ENCODE measurements at regions not wholly inside any gene's neighbourhood (a gene's known extent, or its start where the extent isn't known, plus 50 kb on each side); places are given as distances from the start of the nearest gene placed in this dataset.

DNA sequence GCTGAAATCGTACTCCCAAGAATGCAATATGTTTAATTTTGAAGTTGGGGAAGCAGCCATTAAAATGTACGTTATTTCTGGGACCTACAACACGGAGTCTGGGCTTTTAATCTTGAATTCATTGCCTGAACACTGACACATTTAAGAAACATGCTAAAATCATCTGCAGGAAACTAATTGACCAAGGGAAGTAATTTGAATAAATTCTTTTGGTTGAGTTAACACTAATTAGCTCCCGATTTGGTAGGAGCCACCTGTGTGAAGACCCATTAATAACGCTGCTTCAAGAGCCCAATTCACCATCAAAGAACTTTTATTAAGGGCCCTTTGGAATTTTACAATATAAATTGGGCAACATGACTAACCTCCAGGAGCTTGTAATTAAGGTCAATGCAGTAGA lies 309.2 kb downstream of the RAB28 start:
- TF ChIP-seq RCOR1 (IDR thresholded peaks at IDR 0.05; ENCODE audit: low read depth, low read length) (no peak), EHF (CRISPR knock-in tag; IDR thresholded peaks at IDR 0.05) (no peak)
- Histone ChIP-seq H3K27ac (no peak overlapping the region), H3K4me2 (no peak overlapping the region), H3K4me3 (no peak overlapping the region), H3K9me3 (no peaks in the 10 kb centered on the region), H3K4me1 (no peaks in the 10 kb centered on the region)
- no peak for ATAC-seq
- CTCF ChIA-PET = no interaction called here
- no peak for DNase-seq (ENCODE audit: low read depth in 1 of 2, low spot score in 1 of 2)
- FAIRE-seq = no peak
- POLR2A ChIA-PET = no interaction called here
- WGBS (ENCODE audit: missing lambda C conversion rate) = 23% methylated on average over 5 of the region's 5 CpGs

DNA sequence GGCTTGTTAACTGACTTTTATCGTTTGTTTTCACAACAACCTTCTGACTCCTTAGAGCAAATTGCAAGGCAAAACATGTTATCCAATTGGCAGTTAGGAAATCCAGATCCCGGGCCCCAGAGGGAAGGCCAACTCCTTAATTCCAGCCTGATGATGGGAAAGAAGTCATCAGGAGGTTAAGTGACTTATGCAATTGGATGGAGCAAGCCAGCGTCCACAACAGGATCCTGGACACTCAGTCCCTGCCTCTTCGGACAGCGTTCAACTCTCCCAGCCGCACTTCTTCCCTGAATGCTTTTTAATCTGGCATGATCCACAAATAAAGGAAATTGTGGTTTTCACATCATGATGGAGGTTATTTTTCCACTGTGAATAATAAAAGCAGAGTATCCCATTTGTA lies 310.1 kb downstream of the RAB28 start:
- H3K4me3 ChIP-seq = no peak overlapping the region
- H3K9me3 ChIP-seq = no peaks in the 10 kb centered on the region
- no peak overlapping the region for H3K27ac ChIP-seq
- WGBS (ENCODE audit: missing lambda C conversion rate) = 43% methylated on average over 6 of the region's 6 CpGs
- ATAC-seq = no peak
- TF ChIP-seq ESRRA (IDR thresholded peaks at IDR 0.05; ENCODE audit: borderline replicate concordance, low read length) (no peak), NFE2L2 (conservative IDR thresholded peaks at IDR 0.05; ENCODE audit: low read length) (no peak), CEBPB (IDR thresholded peaks at IDR 0.05) (no peak), JUN (IDR thresholded peaks at IDR 0.05) (no peak), RARB (CRISPR knock-in tag; IDR thresholded peaks at IDR 0.05) (no peak), HOXA7 (CRISPR knock-in tag; IDR thresholded peaks at IDR 0.05) (no peak), CBX8 (IDR thresholded peaks at IDR 0.05) (no peak), CHD2 (IDR thresholded peaks at IDR 0.05; ENCODE audit: low read length, partially characterized antibody) (no peak), REST (IDR thresholded peaks at IDR 0.05) (no peak), RFX5 (IDR thresholded peaks at IDR 0.05) (no peak), PHF8 (IDR thresholded peaks at IDR 0.05; ENCODE audit: borderline replicate concordance, low read depth) (no peak), BHLHE40 (IDR thresholded peaks at IDR 0.05; ENCODE audit: low read depth, low read length) (no peak), ZC3H11A (IDR thresholded peaks at IDR 0.05) (no peak), MAZ (IDR thresholded peaks at IDR 0.05; ENCODE audit: borderline replicate concordance, low read depth, low read length) (no peak)
- TF ChIP-seq, protein P1, sequence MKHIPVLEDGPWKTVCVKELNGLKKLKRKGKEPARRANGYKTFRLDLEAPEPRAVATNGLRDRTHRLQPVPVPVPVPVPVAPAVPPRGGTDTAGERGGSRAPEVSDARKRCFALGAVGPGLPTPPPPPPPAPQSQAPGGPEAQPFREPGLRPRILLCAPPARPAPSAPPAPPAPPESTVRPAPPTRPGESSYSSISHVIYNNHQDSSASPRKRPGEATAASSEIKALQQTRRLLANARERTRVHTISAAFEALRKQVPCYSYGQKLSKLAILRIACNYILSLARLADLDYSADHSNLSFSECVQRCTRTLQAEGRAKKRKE (CRISPR knock-in tag; IDR thresholded peaks at IDR 0.05; ENCODE audit: low read depth) = no peak
- POLR2A ChIA-PET = no interaction called here
- no peaks in the 10 kb centered on the region for H3K4me1 ChIP-seq
- CTCF ChIA-PET = no interaction called here
- no peak for FAIRE-seq
- no peak overlapping the region for H3K4me2 ChIP-seq
- DNase-seq (ENCODE audit: low read depth in 1 of 2, low spot score in 1 of 2) = no peak

- Histone ChIP-seq H3K4me2 (no peak overlapping the region), H3K4me1 (no peaks in the 10 kb centered on the region), H3K4me3 (no peak overlapping the region), H3K27ac (no peak overlapping the region), H3K9me3 (no peaks in the 10 kb centered on the region)
- ChIA-PET POLR2A (no interaction called here), CTCF (interaction anchor here (0.7 kb wide), 1 partner anchor 25 kb away, joined by 3 read pairs; no protein-coding TSS in a partner anchor)
- 36% methylated on average over 5 of the region's 5 CpGs for whole genome bisulfite sequencing (ENCODE audit: missing lambda C conversion rate)
- DNase-seq (ENCODE audit: low read depth in 1 of 2, low spot score in 1 of 2) = no peak
- no peak for ATAC-seq
- TF ChIP-seq CEBPB (IDR thresholded peaks at IDR 0.05) (no peak), FOSB (CRISPR knock-in tag; IDR thresholded peaks at IDR 0.05) (no peak), ESRRA (IDR thresholded peaks at IDR 0.05; ENCODE audit: borderline replicate concordance, low read length) (no peak), CBX8 (IDR thresholded peaks at IDR 0.05) (no peak), POLR2AphosphoS2 (conservative IDR thresholded peaks at IDR 0.05; ENCODE audit: low read length) (no peak), POLR2A (IDR thresholded peaks at IDR 0.05; ENCODE audit: low read length) (no peak), ZC3H11A (IDR thresholded peaks at IDR 0.05) (no peak)
- TF ChIP-seq, protein P2, sequence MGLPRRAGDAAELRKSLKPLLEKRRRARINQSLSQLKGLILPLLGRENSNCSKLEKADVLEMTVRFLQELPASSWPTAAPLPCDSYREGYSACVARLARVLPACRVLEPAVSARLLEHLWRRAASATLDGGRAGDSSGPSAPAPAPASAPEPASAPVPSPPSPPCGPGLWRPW (IDR thresholded peaks at IDR 0.05) = no peak
- FAIRE-seq = no peak
These were observed 312.7 kb downstream of the RAB28 start for GRCh38 chr4:13171292-13172057.
